Adrenal gland (tissue), 9 donors: ENCODE measurements at regions not wholly inside any gene's neighbourhood (a gene's known extent, or its start where the extent isn't known, plus 50 kb on each side); places are given as distances from the start of the nearest gene placed in this dataset.

Experiments used
- DNase-seq, 7 donors: peaks; one replicate each; pipeline ENCODE4 v3.0.0-alpha.2; 2019 to 2020
- H3K27ac ChIP-seq, 5 donors: fragments of 200-600 bp; sonication (generic) in 4 of 5; 1 replicate in 3 of 5; 2 replicates in 2 of 5; pipeline versions ENCODE4 v1.5.1 to v1.8.0; 2016 to 2020; ENCODE audit warnings: mild to moderate bottlenecking in 1 of 5
- H3K27me3 ChIP-seq: fragments of 200-600 bp; 2 replicates; pipeline ENCODE4 v1.8.0; 2021
- H3K36me3 ChIP-seq, 2 donors: fragments of 200-600 bp; replicated peaks in 1 of 2; 1 replicate in 1 of 2; 2 replicates in 1 of 2; pipeline versions ENCODE4 v1.5.1 to v1.8.0; 2018 to 2022
- H3K4me1 ChIP-seq, 2 donors: fragments of 200-600 bp; replicated peaks in 1 of 2; 1 replicate in 1 of 2; 2 replicates in 1 of 2; pipeline versions ENCODE4 v1.5.1 to v1.8.0; 2018 to 2021
- H3K4me3 ChIP-seq, 4 donors: fragments of 200-600 bp; sonication (generic) in 3 of 4; one replicate each; pipeline ENCODE4 v1.5.1; 2016 to 2018
- H3K9me3 ChIP-seq, 3 donors: fragments of 200-600 bp; sonication (generic) in 1 of 3; replicated peaks in 1 of 3; 1 replicate in 2 of 3; 2 replicates in 1 of 3; pipeline versions ENCODE4 v1.5.1 to v1.8.0; 2016 to 2021
- POLR2A ChIP-seq, 2 donors: fragments of 450-650 bp; IDR thresholded peaks; one replicate each; pipeline ENCODE4 v1.6.1; 2017; ENCODE audit warnings: antibody characterized with exemption in 2 of 2, mild to moderate bottlenecking in 2 of 2, moderate library complexity in 1 of 2
- WGBS, 4 donors: extraction: QIAGEN DNeasy Blood & Tissue Kit in 2 of 4; methylation state at CpG; one replicate each; pipeline versions ENCODE4 v1.1.5 to v1.1.7; 2013 to 2017; 5-methylcytosine and 5-hydroxymethylcytosine counted together
- intact Hi-C, 2 donors: fragments of 100-400 bp; cut with DNase I; formaldehyde crosslinking; loops; one replicate each; pipeline versions ENCODE4 v1.14.1 to v1.15.0; 2022 to 2023
- TF ChIP-seq, protein P1 (sequence below), 6 experiments: fragments of 450-650 bp in 4 of 6; fragments of 200-600 bp in 2 of 6; sonication (generic) in 1 of 6; IDR thresholded peaks; 1 replicate in 5 of 6; 2 replicates in 1 of 6; pipeline versions ENCODE4 v1.5.1 to v1.8.0; 2016 to 2021; ENCODE audit warnings: antibody characterized with exemption in 6 of 6, mild to moderate bottlenecking in 2 of 6, moderate library complexity in 1 of 6
- donor health status: healthy with polysubstance abuse.
- donor health status: Bipolar disorder and iron deficiency.
- donor health status: DM: yes; HTN: yes; CAD: no.
- donor health status: DM: no; HTN: no; CAD: no.
- donor health status: DM: no; HTN: no; CAD: no.

DNA sequence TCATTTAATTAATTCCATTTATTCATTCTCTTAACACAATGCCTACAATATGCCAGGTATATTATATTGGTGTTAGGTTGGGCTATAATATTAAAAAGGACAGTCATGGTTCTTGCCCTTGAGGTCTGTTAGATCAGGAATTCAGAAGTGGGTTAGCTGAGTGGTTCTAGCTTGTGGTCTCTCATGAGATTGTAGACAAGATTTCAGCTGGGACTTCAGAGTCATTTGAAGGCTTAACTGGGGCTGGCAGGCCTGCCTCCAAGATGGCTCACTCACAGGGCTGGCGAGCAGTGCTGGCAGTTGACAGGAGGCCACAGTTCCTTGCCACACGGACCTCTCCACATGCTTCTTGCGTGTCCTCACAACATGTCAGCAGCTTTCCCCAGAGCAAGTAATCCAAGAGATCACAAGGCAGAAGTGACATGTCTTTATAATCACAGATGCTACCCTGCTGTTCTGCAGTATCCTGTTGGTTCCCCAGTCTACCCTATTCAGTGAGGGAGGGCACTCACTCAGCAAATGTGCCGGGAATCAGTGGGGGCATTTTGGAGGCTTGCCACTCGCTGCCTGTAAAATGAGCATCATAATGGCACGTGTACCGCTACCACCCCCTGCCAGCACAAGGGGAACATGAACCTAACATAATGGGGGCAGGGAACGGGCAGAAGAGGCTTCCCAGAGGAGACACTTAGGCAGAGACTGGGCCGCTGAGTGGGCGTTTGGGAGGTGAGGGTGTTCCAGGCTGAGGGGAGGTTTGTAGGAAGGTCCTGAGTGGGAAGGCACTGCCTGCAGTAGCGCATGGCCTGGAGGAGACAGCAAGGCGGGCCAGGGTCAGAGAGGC lies 70.0 kb downstream of the EXOSC2 start:
- Histone ChIP-seq H3K27ac (no peak overlapping the region), H3K4me3 (no peak overlapping the region), H3K36me3 (no peaks in the 10 kb centered on the region), H3K27me3 (no peaks in the 10 kb centered on the region), H3K4me1 (peaks cover 5 to 30% of the 10 kb centered on the region in 2 donors), H3K9me3 (no peaks in the 10 kb centered on the region)
- peak in 1 of 7 donors; percentile 32 for DNase-seq
- 76 to 82% (median 79%) methylated on average over 11 to 12 of the region's 12 CpGs for WGBS, 4 donors
- intact Hi-C loops: loop anchor here in 1 of 2 donors (10.0 kb wide), 1 partner anchor 49 kb away; no protein-coding TSS in a partner anchor
- TF ChIP-seq POLR2A (IDR thresholded peaks at IDR 0.05): no peak
- TF ChIP-seq, protein P1, sequence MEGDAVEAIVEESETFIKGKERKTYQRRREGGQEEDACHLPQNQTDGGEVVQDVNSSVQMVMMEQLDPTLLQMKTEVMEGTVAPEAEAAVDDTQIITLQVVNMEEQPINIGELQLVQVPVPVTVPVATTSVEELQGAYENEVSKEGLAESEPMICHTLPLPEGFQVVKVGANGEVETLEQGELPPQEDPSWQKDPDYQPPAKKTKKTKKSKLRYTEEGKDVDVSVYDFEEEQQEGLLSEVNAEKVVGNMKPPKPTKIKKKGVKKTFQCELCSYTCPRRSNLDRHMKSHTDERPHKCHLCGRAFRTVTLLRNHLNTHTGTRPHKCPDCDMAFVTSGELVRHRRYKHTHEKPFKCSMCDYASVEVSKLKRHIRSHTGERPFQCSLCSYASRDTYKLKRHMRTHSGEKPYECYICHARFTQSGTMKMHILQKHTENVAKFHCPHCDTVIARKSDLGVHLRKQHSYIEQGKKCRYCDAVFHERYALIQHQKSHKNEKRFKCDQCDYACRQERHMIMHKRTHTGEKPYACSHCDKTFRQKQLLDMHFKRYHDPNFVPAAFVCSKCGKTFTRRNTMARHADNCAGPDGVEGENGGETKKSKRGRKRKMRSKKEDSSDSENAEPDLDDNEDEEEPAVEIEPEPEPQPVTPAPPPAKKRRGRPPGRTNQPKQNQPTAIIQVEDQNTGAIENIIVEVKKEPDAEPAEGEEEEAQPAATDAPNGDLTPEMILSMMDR (IDR thresholded peaks at IDR 0.05): no peak

DNA sequence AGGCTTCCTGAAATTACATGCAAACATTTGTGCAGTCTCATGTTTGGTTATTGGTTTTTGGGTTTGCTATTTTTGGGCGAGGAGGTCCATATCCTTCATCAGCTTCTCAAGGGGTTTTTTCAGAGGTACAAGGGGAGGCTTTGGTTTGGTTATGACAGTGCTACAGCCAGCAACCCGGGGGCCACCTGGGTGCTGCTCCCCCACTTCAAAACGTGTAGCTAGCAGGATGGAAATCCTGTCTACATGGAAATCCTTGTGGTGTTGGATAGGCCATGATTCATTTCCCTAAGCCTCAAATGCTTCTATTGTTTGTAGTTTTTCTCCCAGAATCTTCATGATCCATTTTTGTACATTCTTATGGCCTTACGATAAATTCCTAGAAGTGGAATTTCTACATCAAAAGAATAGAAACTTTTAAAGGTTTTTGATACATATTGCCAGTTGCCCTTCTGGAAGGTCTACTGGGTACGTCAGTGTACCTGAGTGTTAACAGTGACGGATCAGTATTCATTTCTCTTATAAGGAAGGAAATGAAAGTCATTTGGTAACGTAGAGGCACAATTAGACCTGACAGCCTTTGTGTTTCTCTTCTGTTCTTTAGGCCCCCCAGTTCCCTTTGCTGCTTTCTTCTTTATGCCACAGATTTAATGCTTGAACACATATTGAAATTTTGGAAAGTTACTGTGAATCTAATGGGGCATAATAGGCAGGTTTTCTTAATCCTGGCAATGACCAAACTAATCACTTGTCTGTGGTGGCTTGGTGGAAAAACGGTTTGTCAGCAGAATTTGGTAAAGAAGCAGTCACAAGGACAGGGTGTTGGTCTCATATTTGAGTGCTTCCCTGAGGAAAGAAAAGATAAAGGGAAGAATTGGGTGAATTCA lies 69.7 kb upstream of the ABL1 start:
- H3K36me3 ChIP-seq: no peaks in the 10 kb centered on the region
- no peak for DNase-seq
- no peak for TF ChIP-seq POLR2A (IDR thresholded peaks at IDR 0.05)
- TF ChIP-seq, protein P1 (IDR thresholded peaks at IDR 0.05): no peak
- H3K4me3 ChIP-seq: no peak overlapping the region
- no peak overlapping the region for H3K27ac ChIP-seq
- no peaks in the 10 kb centered on the region for H3K9me3 ChIP-seq
- peaks cover 5 to 30% of the 10 kb centered on the region in 2 donors for H3K4me1 ChIP-seq
- intact Hi-C loops: loop anchor here (5.0 to 10.0 kb wide), 3 partner anchors 51 to 102 kb away; no protein-coding TSS in a partner anchor
- WGBS, 4 donors: 68 to 79% (median 75%) methylated on average over 8 of the region's 8 CpGs
- no peaks in the 10 kb centered on the region for H3K27me3 ChIP-seq

DNA sequence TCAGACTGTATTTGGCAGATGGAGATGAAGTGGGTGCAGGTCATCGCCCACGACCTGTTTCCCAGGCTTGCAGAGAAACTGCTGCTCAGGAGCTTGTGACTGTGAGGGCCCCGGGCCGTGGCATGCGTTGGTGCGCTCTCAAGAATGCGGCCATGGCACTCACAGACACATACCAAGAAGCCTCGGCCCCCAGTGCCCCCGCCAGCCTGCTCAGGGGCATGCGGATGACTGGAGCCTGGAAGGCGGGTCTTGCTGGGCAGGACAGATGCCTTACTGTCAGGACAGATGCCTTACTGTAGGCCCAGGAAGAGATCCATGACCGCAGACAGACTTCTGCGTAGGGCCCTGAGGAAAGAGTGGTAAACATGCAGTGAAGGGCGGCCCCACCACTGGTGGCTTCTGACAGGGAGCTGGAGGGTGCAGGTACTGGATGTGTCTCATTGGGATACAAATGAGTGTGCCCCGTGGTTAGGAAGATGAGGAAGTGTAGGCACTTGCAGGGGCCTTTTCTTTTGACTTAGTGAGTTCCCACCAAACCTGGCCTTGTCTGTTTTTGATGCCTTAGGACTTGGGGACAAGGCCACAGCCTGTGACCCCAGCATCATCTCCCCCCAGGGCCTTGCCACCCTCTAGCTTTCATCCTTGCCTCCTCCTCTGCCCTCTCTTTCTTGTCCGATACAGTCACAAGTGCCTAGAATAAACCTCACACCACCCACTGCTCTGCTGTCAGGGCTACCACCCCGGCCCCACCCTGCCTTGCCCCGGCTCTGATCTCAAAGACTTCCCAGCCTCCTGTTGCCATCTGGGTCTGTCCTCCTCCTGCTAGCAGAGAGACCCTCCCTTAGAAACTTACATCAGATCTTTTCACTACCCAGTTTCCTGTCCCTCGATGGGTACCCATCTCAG lies 68.8 kb upstream of the ABL1 start:
- no peaks in the 10 kb centered on the region for H3K27me3 ChIP-seq
- no peak for DNase-seq
- H3K36me3 ChIP-seq: no peaks in the 10 kb centered on the region
- H3K27ac ChIP-seq: peak overlapping the region in 1 of 5 donors; percentile 38
- TF ChIP-seq POLR2A (IDR thresholded peaks at IDR 0.05): no peak
- TF ChIP-seq, protein P1 (IDR thresholded peaks at IDR 0.05): no peak
- peaks cover 5 to 30% of the 10 kb centered on the region in 2 donors for H3K4me1 ChIP-seq
- H3K9me3 ChIP-seq: no peaks in the 10 kb centered on the region
- no peak overlapping the region for H3K4me3 ChIP-seq
- intact Hi-C loops: loop anchor here (5.0 to 10.0 kb wide), 3 partner anchors 51 to 101 kb away; no protein-coding TSS in a partner anchor
- 81 to 88% (median 86%) methylated on average over 16 to 19 of the region's 19 CpGs for WGBS, 4 donors
